GM18907 (cell line): ENCODE measurements at regions not wholly inside any gene's neighbourhood (a gene's known extent, or its start where the extent isn't known, plus 50 kb on each side); places are given as distances from the start of the nearest gene placed in this dataset.
"Not testable (repeated sequence)": the region's sequence is repeated elsewhere in the genome, so short reads cannot be mapped to it uniquely, and the experiment has no call there.

Source experiments
- ATAC-seq: cut with Tn5 transposase; IDR thresholded peaks from one replicate; pipeline ENCODE4 v1.9.1; 2021; ENCODE audit warnings: mild to moderate bottlenecking, moderate library complexity; ENCODE audit not compliant: unreplicated experiment

GRCh38 chr20:53891306-53891894, 179.0 kb downstream of the BCAS1 start:
- no peak for ATAC-seq

GRCh38 chr20:53890443-53891305, 179.7 kb downstream of the BCAS1 start:
- no peak for ATAC-seq

DNA sequence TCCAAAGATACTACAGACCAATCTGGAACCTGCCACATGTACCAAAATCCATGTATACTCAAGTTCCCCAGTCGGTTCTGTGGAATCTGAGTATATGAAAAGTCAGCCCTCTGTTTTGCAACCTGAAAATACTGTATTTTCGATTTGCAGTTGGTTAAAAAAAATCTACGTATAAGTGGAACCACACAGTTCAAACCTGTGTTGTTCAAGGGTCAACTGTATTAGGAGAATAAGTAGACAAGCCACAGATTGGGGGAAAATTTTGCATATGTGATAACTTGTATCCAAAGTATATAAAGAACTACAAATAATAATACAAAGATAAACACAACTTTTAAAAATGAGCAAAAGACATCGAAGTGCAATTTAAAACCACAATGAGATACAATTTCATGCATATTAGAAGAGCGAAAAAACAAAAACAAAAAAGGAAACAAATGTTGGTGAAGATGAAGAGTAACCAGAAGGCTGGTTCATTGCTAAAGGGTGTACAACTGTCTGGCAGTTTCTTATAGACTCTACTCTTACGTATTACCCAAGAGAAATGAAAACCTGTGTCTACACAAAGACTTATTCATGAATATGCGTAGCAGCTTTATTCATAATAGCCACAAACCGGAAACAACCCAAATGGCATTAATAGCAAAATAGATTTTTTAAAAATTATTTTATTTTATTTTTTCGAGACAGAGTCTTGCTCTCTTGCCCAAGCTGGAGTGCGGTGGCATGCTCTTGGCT, 180.8 kb downstream of the BCAS1 start:
- ATAC-seq, result no peak

- no peak for ATAC-seq
Measured at GRCh38 chr20:53888951-53889350, 181.4 kb downstream of the BCAS1 start.

GRCh38 chr20:53888510-53888909, 181.9 kb downstream of the BCAS1 start:
- ATAC-seq, result no peak

GRCh38 chr20:53887973-53888372, 182.4 kb downstream of the BCAS1 start:
- ATAC-seq, result no peak

GRCh38 chr20:53884859-53885541, 185.4 kb downstream of the BCAS1 start:
- ATAC-seq, result no peak

DNA sequence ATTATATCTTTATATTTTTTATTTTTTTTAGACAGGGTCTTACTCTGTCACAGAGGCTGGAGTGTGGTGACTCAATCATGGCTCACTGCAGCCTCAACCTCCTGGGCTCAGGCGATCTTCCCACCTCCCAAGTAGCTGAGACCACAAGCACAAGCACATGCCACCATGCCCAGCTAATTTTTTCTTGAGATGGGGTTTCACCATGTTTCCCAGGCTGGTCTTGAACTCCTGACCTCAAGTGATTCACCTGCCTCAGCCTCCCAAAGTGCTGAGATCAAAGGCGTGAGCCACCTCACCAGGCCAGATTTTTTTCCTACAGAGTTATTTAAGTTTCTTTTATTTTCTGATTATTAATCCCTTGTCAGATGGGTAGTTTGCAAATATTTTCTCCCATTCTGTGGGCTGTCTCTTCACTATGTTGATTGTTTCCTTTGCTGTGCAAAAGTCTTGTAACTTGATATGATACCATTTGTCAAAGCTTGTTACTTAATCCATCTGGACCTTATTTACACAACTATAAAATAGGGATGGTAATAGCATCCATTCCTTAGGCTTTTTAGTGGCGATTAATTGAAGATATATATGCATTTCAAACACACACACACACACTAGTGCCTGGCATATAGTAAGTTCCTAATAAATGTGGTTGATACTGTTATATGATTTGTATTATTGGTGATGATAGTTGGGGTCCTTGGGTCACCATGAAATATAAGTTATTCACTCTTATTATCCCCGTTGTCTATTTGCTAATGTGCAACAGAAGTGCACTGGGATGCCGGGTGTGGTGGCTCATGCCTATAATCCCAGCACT, 187.1 kb downstream of the BCAS1 start:
- ATAC-seq, result no peak

DNA sequence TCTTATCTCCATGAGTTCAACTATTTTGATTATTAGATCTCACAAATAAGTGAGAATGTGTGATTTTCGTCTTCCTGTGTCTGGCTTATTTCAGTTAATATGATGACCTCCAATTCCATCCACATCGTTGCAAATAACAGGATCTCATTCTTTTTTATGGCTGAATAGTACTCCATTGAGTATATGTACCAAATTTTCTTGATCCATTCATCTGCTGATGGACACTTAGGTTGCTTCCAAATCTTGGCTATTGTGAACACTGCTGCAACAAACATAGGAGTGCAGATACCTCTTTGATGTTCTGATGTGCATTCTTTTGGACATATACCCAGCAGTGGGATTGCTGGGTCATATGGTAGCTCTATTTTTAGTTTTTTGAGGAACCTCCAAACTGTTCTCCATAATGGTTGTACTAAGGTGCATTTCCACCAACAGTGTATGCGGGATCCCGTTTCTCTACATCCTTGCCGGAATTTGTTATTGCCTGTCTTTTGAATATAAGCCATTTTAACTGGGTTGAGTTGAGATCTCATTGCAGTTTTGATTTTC, 187.9 kb downstream of the BCAS1 start:
- ATAC-seq, result not testable (repeated sequence)

DNA sequence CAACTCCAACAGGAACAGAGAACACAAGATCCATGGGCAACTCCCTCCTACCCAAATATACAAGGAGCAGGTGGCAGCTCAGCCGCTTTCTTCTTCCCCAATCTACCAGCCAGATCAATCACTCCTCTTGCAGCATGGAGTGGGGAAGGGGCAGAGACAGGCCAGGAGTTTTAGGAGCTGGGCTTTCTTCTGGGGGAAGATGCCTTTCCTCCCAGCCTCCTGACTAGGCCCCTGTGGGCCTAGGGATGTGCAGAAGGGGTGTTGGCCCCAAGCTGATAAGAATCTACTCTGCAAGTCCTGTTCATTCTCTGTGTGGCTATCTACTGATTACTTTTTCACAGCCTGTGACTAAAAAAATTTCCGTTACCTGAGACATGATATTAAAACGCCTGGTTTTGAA, 189.0 kb downstream of the BCAS1 start:
- ATAC-seq, result no peak

GRCh38 chr20:53880108-53880641, 190.2 kb downstream of the BCAS1 start:
- no peak for ATAC-seq

DNA sequence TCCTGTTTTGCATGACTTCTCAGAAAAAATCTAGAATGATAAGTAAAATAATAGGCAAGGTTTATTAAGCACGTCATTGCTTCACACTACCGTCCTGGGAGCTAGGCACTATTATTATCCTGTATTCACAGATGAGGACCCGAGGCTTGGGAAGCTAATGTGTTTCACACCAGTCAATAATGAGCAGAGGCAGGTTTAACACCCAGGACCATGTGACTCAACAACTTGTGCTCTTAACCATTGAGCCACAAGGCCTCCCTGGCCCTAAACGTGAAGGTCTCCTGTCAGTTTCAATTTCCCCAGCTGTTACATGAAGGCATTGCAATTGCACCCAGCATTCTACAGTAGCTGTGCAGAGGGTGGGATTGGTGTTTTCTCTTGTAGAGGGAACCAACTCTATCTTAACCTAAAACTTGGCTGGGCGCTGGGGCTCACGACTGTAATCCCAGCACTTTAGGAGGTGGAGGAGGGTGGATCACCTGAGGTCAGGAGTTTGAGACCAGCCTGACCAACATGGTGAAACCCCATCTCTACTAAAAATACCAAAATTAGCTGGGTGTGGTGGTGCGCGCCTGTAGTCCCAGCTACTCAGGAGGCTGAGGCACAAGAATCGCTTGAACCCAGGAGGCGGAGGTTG, 191.2 kb downstream of the BCAS1 start:
- ATAC-seq, result no peak

GRCh38 chr20:53878262-53879047, 191.9 kb downstream of the BCAS1 start:
- ATAC-seq, result no peak

GRCh38 chr20:53876956-53877355, 193.4 kb downstream of the BCAS1 start:
- no peak for ATAC-seq

- ATAC-seq, result no peak
Measured at GRCh38 chr20:53876470-53876869, 193.9 kb downstream of the BCAS1 start.

GRCh38 chr20:53875452-53875851, 194.9 kb downstream of the BCAS1 start:
- ATAC-seq, result no peak

GRCh38 chr20:53874706-53875105, 195.7 kb downstream of the BCAS1 start:
- no peak for ATAC-seq

- ATAC-seq, result no peak
Measured at GRCh38 chr20:53874104-53874503, 196.3 kb downstream of the BCAS1 start.

DNA sequence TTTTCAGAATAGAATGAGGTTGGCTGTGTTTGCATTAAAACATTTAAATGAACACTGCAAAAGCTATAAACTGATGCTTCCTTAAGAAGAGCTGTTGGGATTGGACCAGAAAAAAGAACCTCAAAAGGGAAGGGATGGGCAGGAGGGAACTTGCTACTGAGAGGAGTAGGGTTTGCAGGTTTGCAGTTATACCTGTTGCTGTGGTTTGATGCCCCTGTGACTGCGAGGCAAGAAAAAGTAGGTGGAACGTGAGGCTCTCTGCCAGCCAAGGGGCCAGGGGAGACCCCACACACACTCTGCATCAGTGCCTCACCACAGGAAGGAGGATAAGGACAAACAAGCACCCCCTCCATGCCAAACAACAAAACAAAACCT, 197.2 kb downstream of the BCAS1 start:
- ATAC-seq, result no peak
